Keratinocyte (primary cell): ENCODE measurements at regions not wholly inside any gene's neighbourhood (a gene's known extent, or its start where the extent isn't known, plus 50 kb on each side); places are given as distances from the start of the nearest gene placed in this dataset.

ENCODE experiments used
- DNase-seq: peaks from one replicate; pipeline ENCODE4 v3.0.0-alpha.2; 2011; ENCODE audit warnings: low read depth, missing footprints, low spot score
- FAIRE-seq: peaks from 2 replicates; lab custom pipeline; 2011; peaks lifted over from hg19 to GRCh38; lab: Jason Lieb, UNC
- H2AFZ ChIP-seq: 2 replicates; pipeline ENCODE4 v1.6.0; 2012; ENCODE audit warnings: low read length, control low read depth, inconsistent platforms; ENCODE audit not compliant: control insufficient read depth
- H3K27ac ChIP-seq: 2 replicates; pipeline ENCODE4 v1.5.1; 2011; ENCODE audit warnings: low read length; ENCODE audit not compliant: control insufficient read depth, insufficient read depth
- H3K27me3 ChIP-seq: 3 replicates; pipeline ENCODE4 v1.6.0; 2011; ENCODE audit warnings: low read length; ENCODE audit not compliant: control insufficient read depth, insufficient read depth; ENCODE audit errors: extremely low read depth
- H3K36me3 ChIP-seq, 2 experiments: 2 replicates in 1 of 2; 3 replicates in 1 of 2; pipeline ENCODE4 v1.5.1; 2011; ENCODE audit warnings: low read length in 2 of 2, mild to moderate bottlenecking in 1 of 2; ENCODE audit not compliant: control insufficient read depth in 2 of 2, insufficient read depth in 2 of 2; ENCODE audit errors: extremely low read depth in 1 of 2
- H3K4me1 ChIP-seq: 3 replicates; pipeline ENCODE4 v1.5.1; 2011; ENCODE audit warnings: low read length; ENCODE audit not compliant: control insufficient read depth, insufficient read depth; ENCODE audit errors: extremely low read depth
- H3K4me2 ChIP-seq: 3 replicates; pipeline ENCODE4 v1.6.0; 2011; ENCODE audit warnings: low read depth, low read length; ENCODE audit not compliant: control insufficient read depth, insufficient read depth; ENCODE audit errors: extremely low read depth
- H3K4me3 ChIP-seq, 3 experiments: fragments of 200-600 bp in 1 of 3; sonication (generic) in 1 of 3; 2 replicates in 2 of 3; 3 replicates in 1 of 3; pipeline ENCODE4 v1.5.1; 2011 to 2016; ENCODE audit warnings: low read length in 3 of 3, mild to moderate bottlenecking in 3 of 3, control low read depth in 2 of 3, inconsistent platforms in 1 of 3, low read depth in 1 of 3, mixed read lengths in 1 of 3, mixed run types in 1 of 3, moderate library complexity in 1 of 3; ENCODE audit not compliant: control insufficient read depth in 2 of 3, insufficient read depth in 2 of 3; ENCODE audit errors: extremely low read depth in 1 of 3
- H3K79me2 ChIP-seq: 2 replicates; pipeline ENCODE4 v1.6.0; 2012; ENCODE audit warnings: low read length; ENCODE audit not compliant: control insufficient read depth, insufficient read depth
- H3K9ac ChIP-seq: 3 replicates; pipeline ENCODE4 v1.6.0; 2011; ENCODE audit warnings: low read length; ENCODE audit not compliant: control insufficient read depth, insufficient read depth; ENCODE audit errors: extremely low read depth
- H3K9me1 ChIP-seq: 3 replicates; pipeline ENCODE4 v1.6.0; 2011; ENCODE audit warnings: low read length; ENCODE audit not compliant: control insufficient read depth, insufficient read depth; ENCODE audit errors: extremely low read depth
- H3K9me3 ChIP-seq: 2 replicates; pipeline ENCODE4 v1.5.1; 2012; ENCODE audit warnings: low read depth, low read length; ENCODE audit not compliant: control insufficient read depth
- H4K20me1 ChIP-seq: 3 replicates; pipeline ENCODE4 v1.6.0; 2011; ENCODE audit warnings: low read length; ENCODE audit not compliant: control insufficient read depth, insufficient read depth; ENCODE audit errors: extremely low read depth
- CTCF ChIP-seq, 3 experiments: IDR thresholded peaks in 1 of 3; conservative IDR thresholded peaks in 1 of 3; optimal IDR thresholded peaks in 1 of 3; 2 replicates in 2 of 3; 3 replicates in 1 of 3; pipeline versions ENCODE3 to v1.5.1; 2011; ENCODE audit warnings: low read length in 3 of 3, mild to moderate bottlenecking in 3 of 3, moderate library complexity in 2 of 3, control low read depth in 1 of 3, inconsistent platforms in 1 of 3; ENCODE audit not compliant: insufficient read depth in 2 of 3; ENCODE audit errors: extremely low read depth in 1 of 3
- EZH2 ChIP-seq: IDR thresholded peaks from one replicate; pipeline ENCODE4 v1.6.1; 2012; ENCODE audit warnings: inconsistent platforms, mild to moderate bottlenecking, low read length, moderate library complexity
- dilution Hi-C: fragments of 300-500 bp; cut with MboI; formaldehyde crosslinking; loops from one replicate; pipeline ENCODE4 v1.7.0; 2020; ENCODE audit warnings: low sequenced_read_pairs; ENCODE audit not compliant: extremely low pct_ligation_motif_present

- Histone ChIP-seq H4K20me1 (no peaks in the 10 kb centered on the region), H3K27ac (no peak overlapping the region), H2AFZ (no peak overlapping the region), H3K79me2 (no peaks in the 10 kb centered on the region), H3K9ac (no peak overlapping the region), H3K9me1 (no peaks in the 10 kb centered on the region), H3K4me1 (no peaks in the 10 kb centered on the region), H3K9me3 (no peaks in the 10 kb centered on the region), H3K4me2 (no peak overlapping the region), H3K4me3 (no peak overlapping the region), H3K27me3 (no peaks in the 10 kb centered on the region), H3K36me3 (no peaks in the 10 kb centered on the region)
- dilution Hi-C loops = no loop called here
- no peak for TF ChIP-seq CTCF (optimal IDR thresholded peaks at IDR 0.05 in 1 of 3, IDR thresholded peaks at IDR 0.05 in 1 of 3, conservative IDR thresholded peaks at IDR 0.05 in 1 of 3; ENCODE audit: extremely low read depth in 1 of 3, insufficient read depth in 2 of 3, low read length in 3 of 3)
- no peak for TF ChIP-seq EZH2
- no peak for DNase-seq
- no peak for FAIRE-seq
Measured at GRCh38 chr3:107172411-107172810, 204.8 kb upstream of the CCDC54 start.

- Histone ChIP-seq H3K4me3 (no peak overlapping the region), H3K27ac (no peak overlapping the region), H3K4me1 (no peaks in the 10 kb centered on the region), H3K79me2 (no peaks in the 10 kb centered on the region), H3K36me3 (no peaks in the 10 kb centered on the region), H3K27me3 (no peaks in the 10 kb centered on the region), H3K9ac (no peak overlapping the region), H4K20me1 (no peaks in the 10 kb centered on the region), H3K9me1 (no peaks in the 10 kb centered on the region), H3K9me3 (no peaks in the 10 kb centered on the region), H2AFZ (no peak overlapping the region), H3K4me2 (no peak overlapping the region)
- FAIRE-seq = no peak
- TF ChIP-seq EZH2 (no peak), CTCF (optimal IDR thresholded peaks at IDR 0.05 in 1 of 3, IDR thresholded peaks at IDR 0.05 in 1 of 3, conservative IDR thresholded peaks at IDR 0.05 in 1 of 3; ENCODE audit: extremely low read depth in 1 of 3, insufficient read depth in 2 of 3, low read length in 3 of 3) (no peak)
- no peak for DNase-seq
- dilution Hi-C loops = no loop called here
Measured at GRCh38 chr3:107184375-107184774, 192.9 kb upstream of the CCDC54 start.
